GM18499 (cell line): ENCODE measurements at regions not wholly inside any gene's neighbourhood (a gene's known extent, or its start where the extent isn't known, plus 50 kb on each side); places are given as distances from the start of the nearest gene placed in this dataset.
A peak's percentile ranks its signal among the peaks of the same experiment; 100 is the strongest.
"Not testable (repeated sequence)": the region's sequence is repeated elsewhere in the genome, so short reads cannot be mapped to it uniquely, and the experiment has no call there.

Experiments
- ATAC-seq: cut with Tn5 transposase; IDR thresholded peaks from one replicate; pipeline ENCODE4 v1.9.1; 2021; ENCODE audit warnings: moderate number of reproducible peaks; ENCODE audit not compliant: insufficient read depth, unreplicated experiment

DNA sequence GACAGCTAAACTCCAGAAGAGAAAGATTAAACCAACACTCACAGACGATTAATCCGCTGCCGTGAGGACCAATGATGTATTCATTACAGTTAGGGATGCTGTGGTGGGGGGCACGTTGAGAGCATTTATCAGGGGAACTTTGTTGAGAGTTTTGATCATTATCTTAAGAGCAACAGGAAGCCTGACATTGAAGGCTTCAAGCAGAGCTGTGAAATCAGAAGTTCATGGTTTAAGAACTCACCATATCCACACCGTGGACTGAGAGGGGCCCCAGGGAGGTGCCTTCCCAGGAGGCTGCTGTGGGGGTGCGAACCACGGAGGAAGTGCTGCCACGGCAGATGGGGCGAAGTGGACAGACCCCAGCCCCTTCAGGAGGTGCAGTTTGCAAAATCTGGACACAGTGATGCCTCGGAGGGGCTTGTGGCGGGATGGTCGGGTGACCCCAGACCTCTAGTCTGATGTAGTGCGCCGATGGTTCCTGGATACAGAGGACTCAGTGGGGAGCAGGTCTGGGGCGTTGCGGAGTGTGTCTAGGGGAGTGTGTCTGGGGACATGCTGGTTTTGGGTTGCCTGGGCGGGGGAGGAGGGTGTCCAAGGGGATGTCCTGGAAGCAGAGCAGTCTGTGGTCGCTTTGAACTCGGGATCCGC, 73.0 kb downstream of the DIO3 start:
- ATAC-seq = no peak

GRCh38 chr14:101634850-101635748, 73.8 kb downstream of the DIO3 start:
- no peak for ATAC-seq

DNA sequence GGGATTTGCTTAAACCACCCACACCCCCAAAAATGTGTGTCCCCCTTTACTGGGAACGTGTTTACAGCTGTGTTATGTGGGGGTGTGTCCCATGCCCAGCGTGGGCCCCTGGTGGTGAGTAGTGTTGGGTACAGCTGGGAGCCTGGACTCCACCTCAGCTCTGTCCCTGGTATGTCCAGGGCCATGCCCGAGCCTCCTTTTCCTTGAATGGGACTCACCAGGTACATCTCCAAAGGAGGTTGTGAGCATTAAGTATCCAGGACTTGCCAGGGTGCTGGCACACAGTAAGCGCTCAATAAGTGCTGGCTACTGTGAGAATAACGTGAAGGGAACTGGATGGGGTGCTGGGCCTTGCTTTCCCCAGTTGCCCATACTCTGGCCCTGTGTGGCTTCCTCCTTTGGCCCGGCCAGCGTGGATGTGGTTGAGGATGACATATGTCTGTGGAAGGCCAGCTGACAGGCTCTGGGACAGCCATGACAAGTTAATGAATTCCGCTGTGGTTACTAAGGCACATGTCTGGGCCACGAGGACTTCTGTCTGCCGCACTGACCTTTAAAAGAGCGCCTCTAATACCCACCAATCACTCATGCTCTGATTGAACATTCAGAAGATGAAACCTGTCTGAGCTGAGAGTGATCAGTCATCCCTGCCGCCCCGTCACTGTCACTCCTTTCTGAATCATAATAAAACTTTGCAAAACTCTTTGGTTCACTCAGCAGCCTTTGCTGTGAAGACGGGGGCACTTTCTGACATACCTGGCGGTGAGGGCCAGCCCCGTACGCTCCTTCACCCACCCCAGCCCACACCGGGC, 74.7 kb downstream of the DIO3 start:
- ATAC-seq = peak; percentile 73

DNA sequence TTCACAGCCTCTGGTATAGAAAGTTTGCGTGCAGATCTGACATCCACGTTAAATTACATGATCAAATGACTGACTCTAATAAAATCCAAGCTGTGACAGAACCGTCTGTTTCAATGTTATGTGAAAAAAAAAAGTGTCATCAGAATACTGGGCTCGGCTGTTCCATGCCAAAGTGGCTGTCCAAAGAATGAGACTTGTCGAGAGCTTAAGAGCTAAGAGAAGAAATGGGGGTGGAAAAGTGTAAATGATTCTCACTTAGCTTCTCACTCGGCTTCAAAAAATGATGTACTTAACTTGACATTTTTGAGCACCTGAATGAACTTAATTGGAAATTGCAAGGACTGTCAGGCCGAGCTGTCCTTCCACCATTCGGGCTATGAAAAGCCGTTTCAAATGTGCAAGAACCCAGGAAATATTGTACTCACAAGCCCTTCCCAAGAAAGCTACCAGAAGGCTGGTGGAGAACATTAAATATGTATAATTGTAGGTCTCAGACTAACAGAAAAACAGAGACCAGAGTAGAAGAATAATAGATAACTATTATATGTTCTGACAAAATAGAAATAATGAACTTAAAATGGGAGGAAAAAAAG, 78.0 kb downstream of the DIO3 start:
- no peak for ATAC-seq

DNA sequence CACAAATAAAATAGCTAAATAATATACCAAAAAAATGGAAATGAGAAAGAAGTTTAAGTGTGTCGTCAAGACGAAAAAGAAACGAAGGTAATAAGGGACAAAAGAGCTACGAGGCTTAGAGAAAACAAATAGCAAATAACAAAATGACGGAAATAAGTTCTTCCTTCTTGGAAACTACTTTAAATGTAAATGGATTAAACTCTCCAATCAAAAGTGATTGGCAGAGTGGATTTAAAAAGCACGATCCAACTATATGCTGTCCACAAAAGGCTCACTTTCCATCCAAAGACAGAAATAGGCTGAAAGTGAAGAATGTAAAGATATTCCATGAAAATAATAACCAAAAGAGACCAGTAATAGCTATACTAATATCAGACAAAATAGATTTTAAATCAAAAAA, 82.4 kb downstream of the DIO3 start:
- no peak for ATAC-seq

- no peak for ATAC-seq
Measured at GRCh38 chr14:101654051-101654450, 92.8 kb downstream of the DIO3 start.

DNA sequence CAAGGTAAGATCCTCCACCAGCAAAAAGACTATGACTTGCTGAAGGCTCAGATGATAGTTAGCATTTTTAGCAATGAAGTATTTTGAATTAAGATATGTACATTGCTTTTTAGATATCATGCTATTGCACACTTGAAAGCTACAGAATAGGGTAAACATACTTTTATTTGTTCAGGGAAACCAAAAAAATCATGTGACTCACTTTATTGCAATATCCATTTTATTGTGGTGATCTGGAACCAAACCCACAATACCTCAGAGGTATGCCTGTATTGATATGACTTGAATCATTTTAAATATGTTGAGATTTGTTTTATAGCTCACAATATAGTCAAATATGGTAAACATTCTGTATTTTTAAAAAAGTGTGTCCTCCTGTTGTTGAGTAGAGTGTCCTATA, 96.1 kb downstream of the DIO3 start:
- ATAC-seq = no peak

GRCh38 chr14:101665478-101666078, 95.9 kb upstream of the PPP2R5C start:
- ATAC-seq = no peak

DNA sequence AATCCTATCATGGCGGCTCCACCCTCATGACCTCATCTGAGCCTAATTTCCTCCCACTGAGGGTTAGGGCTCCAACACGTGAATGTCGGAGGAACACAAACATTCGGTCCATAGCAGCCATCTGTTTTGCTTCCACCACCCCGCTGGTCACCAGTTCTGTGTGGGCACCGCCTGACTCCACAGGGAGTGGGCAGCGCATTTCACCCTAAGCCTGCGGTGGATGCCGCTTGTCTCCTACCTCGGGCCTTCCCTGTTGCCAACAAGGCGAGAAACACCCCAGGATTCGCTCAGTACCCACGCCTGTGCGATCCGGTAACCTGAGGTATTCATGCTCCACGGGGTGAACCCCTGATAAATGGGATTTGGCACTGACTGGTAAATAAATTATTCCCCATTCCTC, 95.2 kb upstream of the PPP2R5C start:
- no peak for ATAC-seq

- ATAC-seq = no peak
Measured at GRCh38 chr14:101669629-101670028, 91.9 kb upstream of the PPP2R5C start.

- ATAC-seq = no peak
Measured at GRCh38 chr14:101673873-101674272, 87.6 kb upstream of the PPP2R5C start.

DNA sequence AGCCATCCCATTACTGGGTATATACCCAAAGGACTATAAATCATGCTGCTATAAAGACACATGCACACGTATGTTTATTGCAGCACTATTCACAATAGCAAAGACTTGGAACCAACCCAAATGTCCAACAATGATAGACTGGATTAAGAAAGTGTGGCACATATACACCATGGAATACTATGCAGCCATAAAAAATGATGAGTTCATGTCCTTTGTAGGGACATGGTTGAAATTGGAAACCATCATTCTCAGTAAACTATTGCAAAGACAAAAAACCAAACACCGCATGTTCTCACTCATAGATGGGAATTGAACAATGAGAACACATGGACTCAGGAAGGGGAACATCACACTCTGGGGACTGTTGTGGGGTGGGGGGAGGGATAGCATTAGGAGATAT, 85.7 kb upstream of the PPP2R5C start:
- not testable (repeated sequence) for ATAC-seq

DNA sequence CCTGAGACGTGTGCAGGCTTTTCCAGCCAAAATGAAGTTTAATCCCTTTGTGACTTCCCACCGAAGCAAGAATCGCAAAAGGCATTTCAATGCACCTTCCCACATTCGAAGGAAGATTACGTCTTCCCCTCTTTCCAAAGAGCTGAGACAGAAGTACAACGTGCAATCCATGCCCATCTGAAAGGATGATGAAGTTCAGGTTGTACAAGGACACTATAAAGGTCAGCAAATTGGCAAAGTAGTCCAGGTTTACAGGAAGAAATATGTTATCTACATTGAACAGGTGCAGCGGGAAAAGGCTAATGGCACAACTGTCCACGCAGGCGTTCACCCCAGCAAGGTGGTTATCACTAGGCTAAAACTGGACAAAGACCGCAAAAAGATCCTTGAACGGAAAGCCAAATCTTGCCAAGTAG, 83.6 kb upstream of the PPP2R5C start:
- not testable (repeated sequence) for ATAC-seq

- ATAC-seq = no peak
Measured at GRCh38 chr14:101681795-101682194, 79.7 kb upstream of the PPP2R5C start.

- no peak for ATAC-seq
Measured at GRCh38 chr14:101683365-101683764, 78.1 kb upstream of the PPP2R5C start.

- no peak for ATAC-seq
Measured at GRCh38 chr14:101687756-101688546, 73.6 kb upstream of the PPP2R5C start.

DNA sequence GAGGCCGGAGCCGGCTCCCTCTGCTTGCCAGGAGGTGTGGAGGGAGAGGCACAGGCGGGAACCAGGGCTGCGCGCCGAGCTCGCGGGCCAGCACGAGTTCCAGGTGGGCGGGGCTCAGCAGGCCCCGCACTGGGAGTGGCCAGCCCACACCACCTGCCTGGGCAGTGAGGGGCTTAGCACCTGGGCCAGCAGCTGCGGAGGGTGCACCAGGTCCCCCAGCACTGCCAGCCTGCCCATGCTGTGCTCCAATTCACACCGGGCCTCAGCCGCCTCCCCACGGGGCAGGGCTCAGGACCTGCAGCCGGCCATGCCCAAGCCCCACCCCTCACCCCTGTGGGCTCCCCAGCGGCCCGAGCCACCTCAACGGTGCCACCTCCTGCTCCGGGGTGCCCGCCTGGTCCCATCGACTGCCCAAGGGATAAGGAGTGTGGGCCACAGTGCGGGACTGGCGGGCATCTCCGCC, 72.4 kb upstream of the PPP2R5C start:
- ATAC-seq = no peak

- ATAC-seq = not testable (repeated sequence)
Measured at GRCh38 chr14:101689966-101690365, 71.5 kb upstream of the PPP2R5C start.

- ATAC-seq = no peak
Measured at GRCh38 chr14:101695659-101696058, 65.8 kb upstream of the PPP2R5C start.
